ENCODE measurements at regions not wholly inside any gene's neighbourhood (a gene's known extent, or its start where the extent isn't known, plus 50 kb on each side); places are given as distances from the start of the nearest gene placed in this dataset.
"Not testable (repeated sequence)": the region's sequence is repeated elsewhere in the genome, so short reads cannot be mapped to it uniquely, and the experiment has no call there.

DNA sequence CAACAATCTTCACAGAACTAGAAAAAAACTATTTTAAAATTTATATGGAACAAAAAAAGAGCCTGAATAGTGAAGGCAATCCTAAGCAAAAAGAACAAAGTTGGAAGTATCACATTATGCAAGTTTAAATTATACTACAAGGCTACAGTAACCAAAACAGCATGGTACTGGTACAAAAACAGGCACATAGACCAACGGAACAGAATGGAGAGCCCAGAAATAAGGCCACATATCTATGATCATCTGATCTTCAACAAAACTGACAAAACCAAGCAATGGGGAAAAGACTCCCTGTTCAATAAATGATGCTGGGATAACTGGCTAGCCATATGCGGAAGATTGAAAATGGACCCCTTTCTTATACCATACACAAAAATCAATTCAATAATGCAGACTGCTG, 74.4 kb upstream of the RTN4 start:
- POLR2A ChIA-PET; H3K4me3 ChIP-seq (ENCODE audit: low read depth, low read length); H3K27me3 ChIP-seq (ENCODE audit: control insufficient read depth, insufficient read depth, low read length); H3K27ac ChIP-seq (ENCODE audit: low read depth, low read length); H3K9me3 ChIP-seq (ENCODE audit: control insufficient read depth, insufficient read depth, low read length); DNase-seq (ENCODE audit: low read depth, low spot score): not testable (repeated sequence)
- CTCF ChIA-PET = interaction anchor here (0.8 kb wide), 1 partner anchor 9 kb away, joined by 3 read pairs; no protein-coding TSS in a partner anchor

DNA sequence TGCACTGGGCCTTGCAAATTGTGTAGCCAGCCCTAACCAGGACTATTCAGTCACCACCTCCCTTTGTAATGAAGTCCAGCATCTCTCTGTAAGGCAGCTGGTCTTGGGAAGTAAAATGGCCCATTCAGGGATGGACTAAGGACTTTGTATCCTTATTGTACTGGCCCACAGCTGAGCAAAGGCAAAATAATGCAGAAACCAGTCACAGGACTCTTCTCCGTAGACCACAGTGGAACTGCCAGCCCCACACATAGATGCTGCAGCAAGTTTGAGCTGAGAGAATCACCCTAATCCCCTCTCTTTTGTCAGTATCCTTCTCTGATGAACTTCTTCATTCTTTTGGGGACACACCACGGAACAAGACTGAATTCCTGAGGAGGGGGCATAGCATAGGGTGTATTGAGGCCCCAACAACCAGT, 73.6 kb upstream of the RTN4 start:
- TF ChIP-seq, protein P1, sequence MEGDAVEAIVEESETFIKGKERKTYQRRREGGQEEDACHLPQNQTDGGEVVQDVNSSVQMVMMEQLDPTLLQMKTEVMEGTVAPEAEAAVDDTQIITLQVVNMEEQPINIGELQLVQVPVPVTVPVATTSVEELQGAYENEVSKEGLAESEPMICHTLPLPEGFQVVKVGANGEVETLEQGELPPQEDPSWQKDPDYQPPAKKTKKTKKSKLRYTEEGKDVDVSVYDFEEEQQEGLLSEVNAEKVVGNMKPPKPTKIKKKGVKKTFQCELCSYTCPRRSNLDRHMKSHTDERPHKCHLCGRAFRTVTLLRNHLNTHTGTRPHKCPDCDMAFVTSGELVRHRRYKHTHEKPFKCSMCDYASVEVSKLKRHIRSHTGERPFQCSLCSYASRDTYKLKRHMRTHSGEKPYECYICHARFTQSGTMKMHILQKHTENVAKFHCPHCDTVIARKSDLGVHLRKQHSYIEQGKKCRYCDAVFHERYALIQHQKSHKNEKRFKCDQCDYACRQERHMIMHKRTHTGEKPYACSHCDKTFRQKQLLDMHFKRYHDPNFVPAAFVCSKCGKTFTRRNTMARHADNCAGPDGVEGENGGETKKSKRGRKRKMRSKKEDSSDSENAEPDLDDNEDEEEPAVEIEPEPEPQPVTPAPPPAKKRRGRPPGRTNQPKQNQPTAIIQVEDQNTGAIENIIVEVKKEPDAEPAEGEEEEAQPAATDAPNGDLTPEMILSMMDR (IDR thresholded peaks at IDR 0.05; ENCODE audit: low read depth, low read length) = no peak
- ChIA-PET CTCF (interaction anchor here (0.5 to 0.8 kb wide), 2 partner anchors 8 to 16 kb away, joined by 3 read pairs; no protein-coding TSS in a partner anchor), POLR2A (interaction anchor here (0.5 kb wide), 1 partner anchor 75 kb away, joined by 3 read pairs; no protein-coding TSS in a partner anchor)
- H3K4me3 ChIP-seq (ENCODE audit: low read depth, low read length) = no peak overlapping the region
- H3K27ac ChIP-seq (ENCODE audit: low read depth, low read length) = no peak overlapping the region
- H3K27me3 ChIP-seq (ENCODE audit: control insufficient read depth, insufficient read depth, low read length) = no peaks in the 10 kb centered on the region
- no peaks in the 10 kb centered on the region for H3K9me3 ChIP-seq (ENCODE audit: control insufficient read depth, insufficient read depth, low read length)
- DNase-seq (ENCODE audit: low read depth, low spot score) = no peak

DNA sequence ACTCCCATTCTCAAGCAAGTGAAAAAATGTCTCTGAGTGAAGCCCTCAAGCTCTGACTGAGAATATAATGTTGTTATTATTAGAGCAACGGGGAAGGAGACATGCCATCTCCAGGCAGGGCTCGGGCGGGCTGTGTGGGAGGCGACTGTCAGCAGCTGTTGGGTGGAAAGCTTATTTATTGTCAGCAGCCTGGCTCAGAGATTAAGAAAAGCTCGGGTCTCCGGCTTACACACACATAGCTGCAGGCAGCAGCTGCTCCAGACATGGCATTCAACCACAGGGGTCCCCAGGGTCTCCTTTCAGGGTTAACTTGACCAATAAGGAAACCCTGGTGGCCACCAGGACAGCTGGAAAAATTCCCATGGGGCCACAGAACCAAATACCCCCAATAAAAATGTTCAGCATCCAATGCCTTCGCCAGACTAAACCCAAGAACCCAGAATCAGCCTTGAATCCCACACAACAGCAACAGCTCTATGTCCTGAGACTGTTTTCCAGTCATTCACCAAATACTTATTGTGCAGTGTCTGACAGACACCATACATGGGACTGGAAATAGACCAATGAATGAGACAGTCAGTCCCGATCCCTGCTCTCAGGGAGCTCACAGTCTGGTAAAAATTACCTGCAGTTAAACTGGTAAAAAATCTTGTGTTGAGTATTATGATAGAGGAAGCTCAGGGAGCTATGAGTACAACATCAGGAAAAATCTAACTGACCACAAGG, 70.5 kb upstream of the RTN4 start:
- Histone ChIP-seq H3K4me3 (ENCODE audit: low read depth, low read length) (no peak overlapping the region), H3K9me3 (ENCODE audit: control insufficient read depth, insufficient read depth, low read length) (no peaks in the 10 kb centered on the region), H3K27ac (ENCODE audit: low read depth, low read length) (peak overlapping the region; percentile 49), H3K27me3 (ENCODE audit: control insufficient read depth, insufficient read depth, low read length) (no peaks in the 10 kb centered on the region)
- ChIA-PET POLR2A (interaction anchor here (0.6 to 2.0 kb wide), 10 partner anchors 9 to 71 kb away, joined by 3 to 13 read pairs (median 7); partner anchors contain the start of gene RTN4), CTCF (interaction anchor here (0.7 to 1.8 kb wide), 5 partner anchors 13 to 72 kb away, joined by 3 to 7 read pairs (median 4); partner anchors contain the start of gene RTN4)
- no peak for DNase-seq (ENCODE audit: low read depth, low spot score)
- TF ChIP-seq, protein P1 (IDR thresholded peaks at IDR 0.05; ENCODE audit: low read depth, low read length) = no peak

DNA sequence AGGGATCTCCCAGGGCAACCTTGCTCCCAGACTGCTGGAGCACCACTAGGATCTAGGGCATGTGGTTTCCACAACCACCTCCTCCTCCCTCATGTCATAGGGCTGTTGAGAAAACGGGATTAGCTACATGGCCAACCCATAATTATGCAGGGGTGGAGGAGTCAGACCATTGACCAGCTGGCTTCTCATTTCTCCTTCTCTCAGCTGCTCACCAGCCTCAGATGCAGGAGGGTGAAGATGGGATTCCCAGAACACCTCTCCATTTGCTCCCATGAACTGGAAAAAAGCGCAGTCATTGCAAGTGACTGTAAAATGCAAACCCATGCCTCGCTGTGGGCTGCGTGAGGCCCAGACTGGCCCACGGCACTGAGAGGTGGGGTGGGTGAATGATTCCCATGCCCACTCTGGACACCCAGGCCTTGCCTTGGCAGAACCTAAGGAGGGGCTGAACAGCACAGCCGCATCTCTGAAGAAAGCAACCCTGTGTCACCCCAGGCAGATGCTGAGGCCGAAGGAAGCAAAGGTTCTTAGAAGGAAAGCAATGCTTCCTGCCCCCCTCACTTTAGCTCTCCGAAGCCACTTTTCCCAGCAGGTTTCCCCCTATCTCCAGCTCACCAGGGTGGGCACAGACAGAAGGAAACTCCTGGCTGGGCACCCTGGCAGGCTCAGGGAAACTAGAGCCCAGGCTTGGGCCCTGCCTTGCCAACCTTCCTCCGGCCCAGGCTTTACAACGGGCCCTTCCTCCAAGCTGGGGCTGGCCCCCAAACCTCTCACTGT, 69.6 kb upstream of the RTN4 start:
- DNase-seq (ENCODE audit: low read depth, low spot score) = no peak
- Histone ChIP-seq H3K27me3 (ENCODE audit: control insufficient read depth, insufficient read depth, low read length) (no peaks in the 10 kb centered on the region), H3K4me3 (ENCODE audit: low read depth, low read length) (no peak overlapping the region), H3K9me3 (ENCODE audit: control insufficient read depth, insufficient read depth, low read length) (no peaks in the 10 kb centered on the region), H3K27ac (ENCODE audit: low read depth, low read length) (peak overlapping the region; percentile 55)
- ChIA-PET CTCF (interaction anchor here (0.9 to 1.8 kb wide), 3 partner anchors 49 to 72 kb away, joined by 3 to 7 read pairs (median 5); no protein-coding TSS in a partner anchor), POLR2A (interaction anchor here (0.6 to 2.0 kb wide), 10 partner anchors 8 to 70 kb away, joined by 3 to 13 read pairs (median 6); partner anchors contain the start of gene RTN4)
- TF ChIP-seq, protein P1 (IDR thresholded peaks at IDR 0.05; ENCODE audit: low read depth, low read length) = no peak

DNA sequence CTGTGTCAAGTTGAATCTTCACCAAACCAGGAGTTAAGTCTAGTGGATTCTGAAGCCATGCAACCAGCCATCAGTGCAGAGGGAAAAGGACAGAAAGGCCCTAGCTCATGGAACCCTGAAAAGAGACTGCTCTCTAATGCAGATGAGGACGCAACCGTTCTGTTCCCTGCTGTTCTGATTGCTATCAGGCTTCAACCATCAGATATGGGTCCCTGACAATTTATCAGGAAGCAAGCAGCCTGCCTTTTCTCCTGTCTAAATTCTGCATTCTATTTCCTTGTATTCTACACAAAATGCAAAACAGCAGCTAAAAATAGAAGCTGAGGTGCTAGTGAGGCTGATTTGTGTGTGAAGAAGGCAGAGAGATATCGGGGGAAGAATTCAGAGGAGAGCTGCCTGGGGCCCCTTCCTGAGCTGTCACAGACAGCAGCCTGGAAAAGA, 68.4 kb upstream of the RTN4 start:
- Histone ChIP-seq H3K4me3 (ENCODE audit: low read depth, low read length) (no peak overlapping the region), H3K27ac (ENCODE audit: low read depth, low read length) (no peak overlapping the region), H3K9me3 (ENCODE audit: control insufficient read depth, insufficient read depth, low read length) (no peaks in the 10 kb centered on the region), H3K27me3 (ENCODE audit: control insufficient read depth, insufficient read depth, low read length) (no peaks in the 10 kb centered on the region)
- no peak for DNase-seq (ENCODE audit: low read depth, low spot score)
- CTCF ChIA-PET = interaction anchor here (0.9 kb wide), 1 partner anchor 50 kb away, joined by 3 read pairs; no protein-coding TSS in a partner anchor
- TF ChIP-seq, protein P1 (IDR thresholded peaks at IDR 0.05; ENCODE audit: low read depth, low read length) = no peak
- POLR2A ChIA-PET = interaction anchor here (0.9 to 1.6 kb wide), 2 partner anchors 67 to 69 kb away, joined by 3 read pairs; no protein-coding TSS in a partner anchor
